ENCODE measurements at regions not wholly inside any gene's neighbourhood (a gene's known extent, or its start where the extent isn't known, plus 50 kb on each side); places are given as distances from the start of the nearest gene placed in this dataset.

DNA sequence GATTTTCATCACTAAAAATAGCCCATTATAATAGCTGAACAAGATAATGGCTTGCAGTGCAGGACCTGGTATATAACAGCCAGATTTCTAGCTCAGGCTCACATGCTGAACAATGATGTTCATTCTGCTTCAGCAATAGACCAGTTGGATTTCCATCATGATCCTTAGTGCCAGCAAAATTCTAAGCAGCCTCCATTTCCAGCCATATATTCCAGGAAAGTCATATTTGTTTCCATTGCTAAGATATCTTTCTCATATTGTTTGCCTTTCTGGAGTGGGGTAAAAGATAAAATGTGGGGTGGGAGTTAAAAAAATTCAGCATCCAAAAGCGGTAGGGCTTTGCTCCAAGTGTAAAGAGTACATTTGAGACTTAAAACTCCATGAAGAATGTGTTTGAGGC lies 2344.1 kb downstream of the PCDH7 start:
- H3K4me3 ChIP-seq (ENCODE audit: low read depth, low read length): no peak overlapping the region
- H3K4me2 ChIP-seq (ENCODE audit: low read length): no peak overlapping the region
- no peak overlapping the region for H3K27ac ChIP-seq
- H2AFZ ChIP-seq: no peak overlapping the region
- no peaks in the 10 kb centered on the region for H3K4me1 ChIP-seq
- H3K79me2 ChIP-seq: no peaks in the 10 kb centered on the region
- no peak overlapping the region for H3K9ac ChIP-seq
- no peaks in the 10 kb centered on the region for H3K9me3 ChIP-seq (ENCODE audit: control insufficient read depth, low read length)
- H3K36me3 ChIP-seq (ENCODE audit: control insufficient read depth, insufficient read depth, low read length): no peaks in the 10 kb centered on the region
- TF ChIP-seq, protein P1, sequence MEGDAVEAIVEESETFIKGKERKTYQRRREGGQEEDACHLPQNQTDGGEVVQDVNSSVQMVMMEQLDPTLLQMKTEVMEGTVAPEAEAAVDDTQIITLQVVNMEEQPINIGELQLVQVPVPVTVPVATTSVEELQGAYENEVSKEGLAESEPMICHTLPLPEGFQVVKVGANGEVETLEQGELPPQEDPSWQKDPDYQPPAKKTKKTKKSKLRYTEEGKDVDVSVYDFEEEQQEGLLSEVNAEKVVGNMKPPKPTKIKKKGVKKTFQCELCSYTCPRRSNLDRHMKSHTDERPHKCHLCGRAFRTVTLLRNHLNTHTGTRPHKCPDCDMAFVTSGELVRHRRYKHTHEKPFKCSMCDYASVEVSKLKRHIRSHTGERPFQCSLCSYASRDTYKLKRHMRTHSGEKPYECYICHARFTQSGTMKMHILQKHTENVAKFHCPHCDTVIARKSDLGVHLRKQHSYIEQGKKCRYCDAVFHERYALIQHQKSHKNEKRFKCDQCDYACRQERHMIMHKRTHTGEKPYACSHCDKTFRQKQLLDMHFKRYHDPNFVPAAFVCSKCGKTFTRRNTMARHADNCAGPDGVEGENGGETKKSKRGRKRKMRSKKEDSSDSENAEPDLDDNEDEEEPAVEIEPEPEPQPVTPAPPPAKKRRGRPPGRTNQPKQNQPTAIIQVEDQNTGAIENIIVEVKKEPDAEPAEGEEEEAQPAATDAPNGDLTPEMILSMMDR (IDR thresholded peaks at IDR 0.05): no peak
- no peaks in the 10 kb centered on the region for H3K27me3 ChIP-seq (ENCODE audit: control insufficient read depth, insufficient read depth, low read length)

DNA sequence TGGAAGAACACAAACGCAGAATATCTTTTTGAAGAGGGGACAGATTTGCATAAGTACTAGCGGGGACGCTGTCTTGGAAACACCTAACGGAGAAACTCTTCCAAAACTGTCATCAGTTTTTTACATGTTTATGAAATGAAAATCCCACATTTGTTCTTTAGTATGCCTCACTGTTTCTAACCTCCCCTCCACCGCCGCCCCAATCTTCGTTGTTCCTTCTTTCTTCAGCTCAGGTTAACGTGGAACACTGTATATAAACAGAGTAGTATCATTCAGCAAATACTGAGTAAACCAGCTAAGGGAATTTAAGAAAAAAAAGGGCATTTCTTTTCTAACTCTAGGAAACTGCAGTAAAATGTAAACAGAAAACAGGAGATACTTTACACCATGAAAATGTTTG lies 2345.6 kb downstream of the PCDH7 start:
- Histone ChIP-seq H3K4me1 (no peaks in the 10 kb centered on the region), H3K27ac (no peak overlapping the region), H3K36me3 (ENCODE audit: control insufficient read depth, insufficient read depth, low read length) (no peaks in the 10 kb centered on the region), H3K4me2 (ENCODE audit: low read length) (no peak overlapping the region), H3K79me2 (no peaks in the 10 kb centered on the region), H2AFZ (no peak overlapping the region), H3K9ac (no peak overlapping the region), H3K4me3 (ENCODE audit: low read depth, low read length) (no peak overlapping the region), H3K27me3 (ENCODE audit: control insufficient read depth, insufficient read depth, low read length) (no peaks in the 10 kb centered on the region), H3K9me3 (ENCODE audit: control insufficient read depth, low read length) (no peaks in the 10 kb centered on the region)
- TF ChIP-seq, protein P1 (IDR thresholded peaks at IDR 0.05): no peak

DNA sequence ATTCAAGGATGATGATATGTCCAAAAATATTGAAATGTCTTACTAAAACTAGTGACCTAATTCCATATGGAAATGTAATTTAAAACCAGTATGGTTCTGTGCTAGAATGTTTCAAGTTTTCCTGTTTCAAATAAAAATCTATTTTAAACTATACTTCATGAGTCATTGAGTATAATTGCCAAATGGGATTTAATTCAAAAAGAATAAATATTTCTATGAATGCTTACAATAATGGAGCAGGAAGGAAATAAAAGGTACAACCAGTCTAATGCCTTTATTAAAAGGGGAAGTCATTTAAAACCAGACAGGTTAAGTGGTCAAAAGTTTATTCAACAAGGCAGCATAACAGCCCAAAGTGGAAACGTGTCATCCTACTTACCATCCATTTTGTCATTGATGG lies 2347.1 kb downstream of the PCDH7 start:
- no peaks in the 10 kb centered on the region for H3K36me3 ChIP-seq (ENCODE audit: control insufficient read depth, insufficient read depth, low read length)
- no peaks in the 10 kb centered on the region for H3K79me2 ChIP-seq
- TF ChIP-seq, protein P1 (IDR thresholded peaks at IDR 0.05): no peak
- H3K27ac ChIP-seq: no peak overlapping the region
- no peak overlapping the region for H3K9ac ChIP-seq
- H3K9me3 ChIP-seq (ENCODE audit: control insufficient read depth, low read length): no peaks in the 10 kb centered on the region
- no peak overlapping the region for H3K4me3 ChIP-seq (ENCODE audit: low read depth, low read length)
- no peaks in the 10 kb centered on the region for H3K4me1 ChIP-seq
- H3K27me3 ChIP-seq (ENCODE audit: control insufficient read depth, insufficient read depth, low read length): no peaks in the 10 kb centered on the region
- no peak overlapping the region for H3K4me2 ChIP-seq (ENCODE audit: low read length)
- H2AFZ ChIP-seq: no peak overlapping the region

DNA sequence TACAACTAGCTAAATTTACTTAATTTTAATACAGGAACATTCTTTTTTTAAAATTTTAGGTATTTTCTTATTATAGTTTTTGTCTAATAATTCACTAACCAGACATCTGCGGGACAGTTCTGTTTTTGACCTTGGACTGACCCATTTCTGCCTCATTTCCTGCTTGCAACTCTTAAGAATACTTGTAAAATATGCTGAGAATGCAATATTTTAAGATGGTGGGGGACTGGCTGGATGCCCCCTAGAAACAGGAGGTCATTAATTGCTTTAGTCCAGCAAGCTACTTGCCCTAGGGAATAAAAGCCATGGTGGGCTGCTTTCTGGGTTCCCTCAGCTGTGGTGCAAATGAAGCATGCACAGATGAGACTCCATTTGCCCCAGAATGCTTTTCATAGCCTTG lies 2348.4 kb downstream of the PCDH7 start:
- no peak overlapping the region for H3K4me3 ChIP-seq (ENCODE audit: low read depth, low read length)
- H3K4me2 ChIP-seq (ENCODE audit: low read length): no peak overlapping the region
- H3K36me3 ChIP-seq (ENCODE audit: control insufficient read depth, insufficient read depth, low read length): no peaks in the 10 kb centered on the region
- no peak overlapping the region for H3K9ac ChIP-seq
- no peaks in the 10 kb centered on the region for H3K79me2 ChIP-seq
- no peak overlapping the region for H2AFZ ChIP-seq
- H3K9me3 ChIP-seq (ENCODE audit: control insufficient read depth, low read length): no peaks in the 10 kb centered on the region
- no peak overlapping the region for H3K27ac ChIP-seq
- TF ChIP-seq, protein P1 (IDR thresholded peaks at IDR 0.05): no peak
- H3K4me1 ChIP-seq: no peaks in the 10 kb centered on the region
- H3K27me3 ChIP-seq (ENCODE audit: control insufficient read depth, insufficient read depth, low read length): no peaks in the 10 kb centered on the region

DNA sequence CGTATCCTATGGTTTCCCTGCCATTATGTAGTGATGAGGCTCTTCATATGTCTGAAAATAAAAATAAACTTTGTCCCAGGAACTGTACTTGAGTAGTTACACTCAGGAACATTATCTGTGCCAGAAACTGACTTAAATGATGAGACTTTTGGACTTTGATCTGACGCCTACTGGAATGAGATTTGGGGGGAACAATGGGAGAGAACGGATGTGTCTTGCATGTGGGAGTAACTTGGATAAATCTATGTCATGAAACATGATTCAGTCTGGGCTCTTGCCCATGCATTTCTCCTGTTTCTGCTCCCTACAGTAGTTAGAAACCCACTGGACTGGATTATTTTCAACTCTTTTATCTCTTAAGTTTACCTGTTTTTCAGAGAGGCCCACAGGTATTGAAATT lies 2351.4 kb downstream of the PCDH7 start:
- TF ChIP-seq, protein P1 (IDR thresholded peaks at IDR 0.05): no peak
- no peak overlapping the region for H2AFZ ChIP-seq
- H3K27me3 ChIP-seq (ENCODE audit: control insufficient read depth, insufficient read depth, low read length): no peaks in the 10 kb centered on the region
- H3K79me2 ChIP-seq: no peaks in the 10 kb centered on the region
- no peaks in the 10 kb centered on the region for H3K36me3 ChIP-seq (ENCODE audit: control insufficient read depth, insufficient read depth, low read length)
- no peaks in the 10 kb centered on the region for H3K4me1 ChIP-seq
- H3K9ac ChIP-seq: no peak overlapping the region
- H3K4me2 ChIP-seq (ENCODE audit: low read length): no peak overlapping the region
- H3K9me3 ChIP-seq (ENCODE audit: control insufficient read depth, low read length): no peaks in the 10 kb centered on the region
- no peak overlapping the region for H3K27ac ChIP-seq
- H3K4me3 ChIP-seq (ENCODE audit: low read depth, low read length): no peak overlapping the region
